Motor neuron (in vitro differentiated cells): ENCODE measurements at regions not wholly inside any gene's neighbourhood (a gene's known extent, or its start where the extent isn't known, plus 50 kb on each side); places are given as distances from the start of the nearest gene placed in this dataset.

ENCODE experiments used
- ATAC-seq, 8 experiments: fragments of 200-7000 bp; cut with Tn5 transposase; replicated peaks in 6 of 8; 2 replicates each; pipeline ENCODE4 v1.8.0; 2021; ENCODE audit warnings: mild to moderate bottlenecking in 8 of 8, moderate library complexity in 8 of 8
- H3K27ac ChIP-seq, 2 donors: fragments of 250-450 bp; sonication (Bioruptor Pico); 2 replicates each; pipeline ENCODE4 v1.9.0; 2021; ENCODE audit warnings: antibody characterized with exemption in 2 of 2, mild to moderate bottlenecking in 2 of 2, moderate library complexity in 1 of 2
- H3K4me1 ChIP-seq, 2 donors: fragments of 250-450 bp; sonication (Bioruptor Pico); replicated peaks in 1 of 2; 2 replicates each; pipeline ENCODE4 v1.6.1; 2021; ENCODE audit warnings: antibody characterized with exemption in 2 of 2, mild to moderate bottlenecking in 2 of 2, moderate library complexity in 1 of 2
- H3K4me3 ChIP-seq, 5 donors: fragments of 250-450 bp; sonication (Bioruptor Pico); 2 replicates each; pipeline ENCODE4 v1.9.0; 2021; ENCODE audit warnings: antibody characterized with exemption in 5 of 5, mild to moderate bottlenecking in 5 of 5, moderate library complexity in 4 of 5
- WGBS, 10 experiments: fragments of 450-650 bp; shearing (Covaris generic); methylation state at CpG; one replicate each; pipeline ENCODE4 v1.0.0; 2022; 5-methylcytosine and 5-hydroxymethylcytosine counted together
- in situ Hi-C, 9 experiments: fragments of 400-800 bp; cut with MboI; loops; one replicate each; pipeline ENCODE4 v1.15.0; 2021; ENCODE audit warnings: low sequenced_read_pairs in 9 of 9, low pct_unique_long_range_greater_than_20kb in 2 of 9; ENCODE audit not compliant: unreplicated experiment in 9 of 9

DNA sequence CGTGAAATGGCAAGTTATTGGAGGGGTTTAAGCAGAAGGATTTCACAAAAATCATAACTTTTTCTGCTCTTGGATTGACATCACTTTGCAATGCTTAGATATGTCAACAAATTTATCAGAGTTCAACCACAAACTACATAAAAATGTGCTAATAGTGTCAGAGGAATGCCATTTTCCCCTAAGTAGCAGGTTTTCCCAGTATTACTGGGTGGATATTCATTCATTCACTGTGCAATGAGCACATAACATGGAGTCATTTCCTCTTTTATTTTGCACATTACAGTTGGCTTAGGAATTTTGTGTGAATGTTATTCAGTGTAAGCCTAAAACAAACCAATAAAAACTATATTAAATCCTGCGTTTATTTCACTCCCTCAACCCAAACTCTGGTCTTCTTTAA lies 537.3 kb upstream of the MCTP2 start:
- Histone ChIP-seq H3K27ac (no peak overlapping the region), H3K4me3 (no peak overlapping the region), H3K4me1 (peaks cover 0 to 7% of the 10 kb centered on the region in 2 donors)
- ATAC-seq = peak in 3 of 8 experiments; percentile 85 to 89 (median 89)
- in situ Hi-C loops = no loop called here
- 0 to 100% (median 74%) methylated on average over 1 to 2 of the region's 2 CpGs for WGBS, 10 experiments

DNA sequence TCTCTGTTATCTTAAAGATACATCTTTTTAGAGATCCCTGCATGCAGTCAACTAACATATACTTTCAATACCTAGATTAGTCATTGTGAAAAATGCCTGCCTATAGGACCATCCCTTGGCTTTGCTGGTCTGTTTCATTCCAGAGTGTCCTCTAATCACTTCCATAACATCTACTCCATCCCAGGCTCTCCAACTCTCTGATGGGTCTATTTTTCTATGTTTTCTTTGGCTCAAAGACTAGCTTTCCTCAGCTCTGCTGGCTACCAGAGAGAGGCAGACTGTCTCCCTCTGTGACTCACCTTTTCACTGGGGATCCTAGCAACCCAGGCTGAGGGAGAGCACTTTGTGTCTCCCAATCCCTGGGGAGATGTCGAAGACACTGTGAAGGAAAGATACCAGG lies 547.7 kb upstream of the MCTP2 start:
- H3K4me3 ChIP-seq = no peak overlapping the region
- H3K4me1 ChIP-seq = no peaks in the 10 kb centered on the region
- WGBS, 10 experiments = 0 to 100% (median 56%) methylated on average over 1 of the region's 1 CpG; no CpG with 5 or more reads in 4 of the 10 experiments
- in situ Hi-C loops = no loop called here
- no peak overlapping the region for H3K27ac ChIP-seq
- no peak for ATAC-seq

DNA sequence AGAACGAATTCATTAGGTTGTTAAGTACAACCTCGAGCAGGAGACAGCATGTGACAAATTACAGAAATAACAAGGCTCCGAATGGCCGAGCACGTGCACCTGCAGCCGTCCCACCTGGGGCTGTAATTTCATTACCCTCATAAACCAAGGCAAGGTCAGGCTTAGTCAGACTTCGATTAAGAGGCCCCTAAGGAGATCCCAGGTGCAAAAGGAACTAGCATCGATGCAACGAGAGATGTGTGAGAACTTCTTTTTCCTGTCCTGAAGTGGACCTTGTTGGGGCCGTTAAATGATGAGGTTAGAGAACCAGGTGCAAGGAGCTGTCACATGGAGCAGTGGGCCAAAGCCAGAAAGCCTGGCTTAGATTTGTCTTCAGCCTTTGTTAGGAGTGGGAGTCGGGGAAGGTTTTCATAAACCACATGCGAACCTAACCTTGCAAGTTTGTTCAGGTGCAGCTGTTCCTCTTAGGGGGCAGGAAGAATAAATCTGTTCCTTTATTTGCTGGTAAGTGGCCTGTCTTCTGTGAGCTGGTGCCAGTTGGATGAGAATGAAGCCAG lies 559.9 kb upstream of the MCTP2 start:
- Histone ChIP-seq H3K4me1 (no peaks in the 10 kb centered on the region), H3K27ac (no peak overlapping the region), H3K4me3 (no peak overlapping the region)
- no peak for ATAC-seq
- 47 to 100% (median 76%) methylated on average over 1 to 12 of the region's 12 CpGs; no CpG with 5 or more reads in 2 of the 10 experiments for WGBS, 10 experiments
- in situ Hi-C loops = no loop called here

DNA sequence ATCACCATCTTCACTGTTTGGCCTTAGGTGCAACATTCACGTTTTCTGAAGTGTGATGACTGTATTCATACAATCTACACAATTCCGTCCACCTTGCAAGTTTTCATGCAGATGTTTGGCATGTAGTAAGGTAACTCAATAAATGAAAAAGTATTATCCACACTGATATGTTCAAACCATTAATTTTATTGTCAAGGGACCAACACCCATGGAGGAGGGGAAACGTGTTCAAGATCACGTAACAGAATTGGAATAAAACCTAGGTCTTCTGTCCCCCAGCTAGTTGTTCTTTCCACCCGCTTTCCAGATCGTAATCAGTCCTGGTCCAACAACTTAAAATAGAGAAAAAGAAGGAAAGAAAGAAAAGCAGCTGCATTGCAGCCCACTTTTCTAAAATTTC lies 560.4 kb upstream of the MCTP2 start:
- in situ Hi-C loops = no loop called here
- H3K27ac ChIP-seq = no peak overlapping the region
- H3K4me1 ChIP-seq = no peaks in the 10 kb centered on the region
- WGBS, 10 experiments = 60 to 100% (median 94%) methylated on average over 2 to 6 of the region's 6 CpGs
- ATAC-seq = no peak
- no peak overlapping the region for H3K4me3 ChIP-seq

DNA sequence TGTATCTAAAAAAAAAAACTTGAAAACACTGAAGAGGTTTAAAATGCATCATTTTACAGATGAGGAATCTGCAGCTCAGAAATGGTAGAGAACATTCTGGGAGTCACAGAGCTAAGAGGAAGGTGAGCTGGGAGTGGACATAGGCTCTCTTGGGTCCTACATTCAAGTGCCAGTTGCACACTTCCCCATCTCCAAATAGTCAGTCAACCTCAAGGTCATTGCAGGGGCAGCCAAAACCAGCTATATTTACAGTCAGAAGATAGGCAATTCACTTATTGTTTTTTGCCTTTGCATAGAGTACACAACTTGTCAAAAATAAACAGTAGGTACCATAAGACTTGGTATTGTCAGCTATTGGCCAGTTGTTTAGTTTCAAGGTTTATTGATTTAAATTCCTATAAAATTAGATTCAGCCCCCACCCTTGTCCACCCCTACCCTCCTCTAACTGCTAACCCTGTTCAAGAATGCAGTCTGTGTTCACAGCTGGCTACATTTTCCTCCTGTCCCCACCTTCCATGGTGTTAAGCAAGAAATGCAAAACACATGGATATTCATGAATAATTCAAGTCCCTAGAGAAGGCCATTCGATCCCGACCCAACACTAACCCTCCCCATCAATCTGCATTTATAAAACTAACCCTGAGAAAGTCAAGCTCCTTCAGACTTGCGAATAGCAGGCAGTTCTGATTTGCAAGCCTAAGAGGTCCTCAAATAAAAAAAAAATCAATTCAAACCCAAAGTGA lies 567.0 kb upstream of the MCTP2 start:
- peak; percentile 43 to 96 (median 88) for ATAC-seq
- 0 to 20% (median 7%) methylated on average over 1 to 3 of the region's 3 CpGs; no CpG with 5 or more reads in 4 of the 10 experiments for WGBS, 10 experiments
- in situ Hi-C loops = no loop called here
- no peak overlapping the region for H3K4me3 ChIP-seq
- peaks cover 30 to 41% of the 10 kb centered on the region in 2 donors for H3K4me1 ChIP-seq
- H3K27ac ChIP-seq = no peak overlapping the region

DNA sequence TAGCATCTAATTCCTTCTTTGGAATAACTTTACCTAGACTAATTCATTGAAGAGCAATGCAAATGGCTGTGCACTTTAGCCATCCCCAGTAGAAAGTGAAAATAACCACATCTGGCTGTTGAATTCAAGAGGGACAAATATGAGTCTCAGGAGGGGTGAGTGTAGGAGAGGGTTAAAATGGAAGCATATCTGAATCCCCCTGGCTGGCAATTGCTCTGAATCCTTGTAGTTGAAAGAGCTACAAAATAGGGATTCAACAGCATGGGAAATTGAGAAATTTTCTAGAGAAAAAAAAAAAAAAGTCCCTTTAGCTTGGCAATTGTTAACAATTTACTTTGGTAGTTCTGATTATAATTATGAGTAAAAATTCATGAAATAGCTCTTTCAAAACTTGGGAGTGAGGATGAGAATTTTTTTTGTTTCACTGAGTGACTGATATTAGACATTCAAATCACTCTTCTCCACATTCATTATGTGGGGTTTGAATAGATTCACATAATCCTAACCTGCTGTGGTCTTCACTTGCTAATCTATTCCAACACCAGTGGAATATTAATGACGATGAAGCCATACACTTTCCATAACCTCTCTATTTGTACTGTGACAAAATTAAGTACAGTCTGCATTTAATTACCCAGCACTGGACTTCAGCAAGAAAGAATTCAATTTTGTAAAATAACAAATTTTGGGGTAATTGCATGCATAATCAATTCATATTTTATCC lies 569.0 kb upstream of the MCTP2 start:
- in situ Hi-C loops = no loop called here
- Histone ChIP-seq H3K4me3 (no peak overlapping the region), H3K27ac (no peak overlapping the region), H3K4me1 (peaks cover 30 to 48% of the 10 kb centered on the region in 2 donors)
- 0 to 100% (median 55%) methylated on average over 1 of the region's 1 CpG; no CpG with 5 or more reads in 1 of the 10 experiments for WGBS, 10 experiments
- ATAC-seq = peak in 3 of 8 experiments; percentile 16 to 46 (median 22)

DNA sequence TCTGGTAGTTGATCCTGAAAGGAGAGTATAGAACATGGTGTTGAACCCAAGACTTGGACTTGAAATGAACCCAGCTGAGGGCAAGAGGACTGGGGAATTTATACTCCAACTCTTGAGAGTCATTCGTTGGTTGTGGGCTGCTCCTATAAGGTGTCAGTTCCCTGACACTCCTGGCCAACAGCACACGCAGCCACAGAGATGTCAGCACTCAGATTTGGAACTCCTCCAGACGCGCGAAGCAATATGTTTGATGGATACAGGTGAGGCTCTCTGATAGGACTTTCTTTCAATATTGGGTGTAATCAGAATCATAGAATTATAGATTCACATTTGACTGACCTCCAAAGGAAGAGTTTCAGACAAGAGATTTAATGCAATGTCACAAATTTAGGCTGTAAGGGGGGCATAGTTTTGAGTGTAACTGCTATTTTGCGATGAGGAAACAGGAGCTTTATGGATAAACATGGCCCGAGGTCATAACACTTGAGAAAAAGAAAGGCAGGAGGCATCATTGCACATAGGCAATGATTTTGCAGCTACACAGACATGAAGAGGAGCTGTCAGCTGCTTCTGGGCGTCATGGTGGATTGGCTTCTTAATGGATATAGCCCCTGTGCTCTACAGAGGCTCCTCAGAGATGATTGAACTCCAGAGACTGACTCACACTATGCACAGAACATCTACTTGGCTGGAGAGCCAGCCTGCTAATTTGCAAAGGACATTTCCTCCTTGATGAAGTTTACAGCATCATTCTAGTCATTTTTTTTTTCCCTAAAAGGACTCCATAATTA lies 569.2 kb upstream of the RGMA start:
- WGBS, 10 experiments = 32 to 98% (median 73%) methylated on average over 2 to 7 of the region's 8 CpGs; no CpG with 5 or more reads in 2 of the 10 experiments
- in situ Hi-C loops = no loop called here
- Histone ChIP-seq H3K27ac (no peak overlapping the region), H3K4me1 (peaks cover 15 to 25% of the 10 kb centered on the region in 2 donors), H3K4me3 (no peak overlapping the region)
- ATAC-seq = peak in 7 of 8 experiments; percentile 49 to 77 (median 56)

DNA sequence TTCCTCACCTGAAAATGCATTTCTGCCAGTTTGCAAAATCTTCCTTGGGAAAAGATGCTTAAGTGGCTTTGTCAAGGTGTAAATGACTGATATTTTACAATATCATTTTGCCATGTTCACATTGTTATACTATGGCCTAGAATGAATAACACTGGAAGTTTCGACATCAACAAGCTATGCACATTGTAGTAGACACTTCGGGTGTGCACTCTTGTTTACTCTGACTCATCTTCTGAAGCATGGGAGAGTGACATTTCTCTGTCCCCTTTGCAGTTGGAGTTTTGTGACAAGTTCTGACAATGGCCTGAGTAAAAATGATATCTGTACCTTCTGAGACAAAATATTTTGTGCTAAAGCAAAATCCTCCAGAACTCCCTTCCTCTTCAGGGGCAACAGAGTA lies 567.0 kb upstream of the RGMA start:
- in situ Hi-C loops = no loop called here
- peaks cover 0 to 9% of the 10 kb centered on the region in 2 donors for H3K4me1 ChIP-seq
- WGBS, 10 experiments = 0 to 100% (median 91%) methylated on average over 1 to 2 of the region's 2 CpGs; no CpG with 5 or more reads in 2 of the 10 experiments

DNA sequence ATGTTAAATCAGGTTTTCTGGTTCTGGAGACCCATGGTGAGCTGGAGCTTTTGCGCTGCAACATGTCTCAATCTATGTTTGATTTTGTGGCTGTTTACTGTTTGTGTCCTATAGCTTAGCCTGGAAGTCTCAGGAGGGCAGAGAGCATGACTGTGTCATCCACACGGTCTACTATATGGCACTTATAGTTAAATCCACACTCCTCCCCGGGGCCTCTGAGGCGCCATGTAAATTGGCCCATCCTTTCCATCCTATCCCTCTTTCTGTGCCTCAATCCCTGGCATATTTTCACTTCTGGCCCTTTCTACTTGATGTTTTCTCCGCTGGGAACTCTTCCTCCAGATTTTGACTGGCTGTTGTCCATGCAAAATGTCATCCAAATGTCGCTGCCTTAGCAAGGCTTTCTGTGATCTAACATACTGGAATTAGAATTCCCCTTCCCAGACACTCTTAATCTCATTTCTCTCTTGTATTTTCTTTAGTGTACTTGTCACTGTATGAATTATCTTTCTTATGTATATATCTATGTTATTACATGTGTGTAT lies 560.8 kb upstream of the RGMA start:
- peaks cover 0 to 9% of the 10 kb centered on the region in 2 donors for H3K4me1 ChIP-seq
- no peak overlapping the region for H3K27ac ChIP-seq
- no peak overlapping the region for H3K4me3 ChIP-seq
- in situ Hi-C loops = no loop called here
- ATAC-seq = no peak
- 23 to 100% (median 92%) methylated on average over 1 to 5 of the region's 6 CpGs for WGBS, 10 experiments

More for the DNA sequence above, 567.0 kb upstream of the RGMA start:
- no peak overlapping the region for H3K27ac ChIP-seq
- ATAC-seq = peak in 2 of 8 experiments; percentile 60 to 65
- no peak overlapping the region for H3K4me3 ChIP-seq

DNA sequence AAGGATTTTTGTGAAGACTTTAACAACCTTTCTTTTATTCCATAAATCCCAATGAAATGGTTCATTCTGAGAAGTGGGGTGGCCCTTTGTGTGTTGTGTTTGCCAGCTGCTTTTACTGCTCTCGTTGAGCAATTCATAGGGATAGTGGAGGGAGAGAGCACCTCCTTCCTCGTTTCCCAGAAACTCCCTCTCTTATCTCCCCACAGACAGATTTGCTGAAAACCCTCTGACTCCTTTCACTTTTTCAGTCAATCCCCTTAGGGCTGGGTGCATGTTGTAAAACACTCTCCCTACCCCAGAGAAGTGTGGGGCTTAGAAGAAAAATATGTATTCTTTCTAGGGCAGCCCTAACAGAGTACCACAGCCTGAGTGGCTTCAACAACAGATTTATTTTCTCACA lies 557.2 kb upstream of the RGMA start:
- in situ Hi-C loops = no loop called here
- Histone ChIP-seq H3K4me1 (peaks cover 0 to 9% of the 10 kb centered on the region in 2 donors), H3K4me3 (no peak overlapping the region), H3K27ac (no peak overlapping the region)
- no peak for ATAC-seq
- 0 to 83% (median 53%) methylated on average over 1 to 2 of the region's 2 CpGs; no CpG with 5 or more reads in 2 of the 10 experiments for WGBS, 10 experiments

DNA sequence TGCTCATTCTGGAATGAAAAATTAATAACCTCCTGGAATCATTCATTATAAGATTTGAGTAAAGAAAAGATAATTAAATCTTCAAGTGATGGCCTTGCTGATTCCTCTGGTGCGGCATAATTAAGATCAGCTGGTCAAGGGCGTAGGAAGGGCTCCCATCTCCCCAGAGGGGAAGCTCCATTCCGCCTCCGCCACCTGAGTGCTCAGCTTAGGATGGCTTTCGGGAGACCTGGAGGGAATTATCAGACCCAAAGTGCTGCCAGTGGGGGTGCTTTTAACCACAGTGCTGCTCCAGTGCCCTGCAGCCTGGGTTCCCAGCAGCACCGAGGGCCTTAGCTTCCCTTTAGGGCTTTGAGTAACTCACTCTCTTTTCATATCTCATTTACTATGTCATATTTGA lies 556.6 kb upstream of the RGMA start:
- Histone ChIP-seq H3K4me1 (peaks cover 0 to 9% of the 10 kb centered on the region in 2 donors), H3K4me3 (no peak overlapping the region), H3K27ac (no peak overlapping the region)
- in situ Hi-C loops = no loop called here
- ATAC-seq = no peak
- 40 to 100% (median 86%) methylated on average over 1 to 6 of the region's 6 CpGs; no CpG with 5 or more reads in 2 of the 10 experiments for WGBS, 10 experiments

DNA sequence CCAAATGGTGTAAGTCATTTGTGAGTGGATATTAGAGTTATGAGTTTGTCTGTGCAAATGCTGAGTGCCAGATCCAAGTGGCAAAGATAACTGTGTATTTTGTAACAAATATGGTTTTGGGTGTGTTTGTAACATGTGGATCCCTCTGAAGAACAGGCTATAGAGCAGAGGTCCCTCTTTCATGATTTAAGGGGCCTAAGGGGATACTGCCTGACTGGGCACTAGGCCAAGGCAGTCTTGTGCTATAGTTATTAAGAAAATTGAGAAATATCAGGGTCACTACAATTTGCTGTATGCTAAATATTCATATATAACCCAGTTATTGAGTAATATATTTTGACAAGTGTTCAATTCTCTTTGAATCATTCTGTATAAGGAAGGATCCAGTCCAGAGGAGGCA lies 555.6 kb upstream of the RGMA start:
- Histone ChIP-seq H3K27ac (no peak overlapping the region), H3K4me1 (peaks cover 0 to 9% of the 10 kb centered on the region in 2 donors), H3K4me3 (no peak overlapping the region)
- in situ Hi-C loops = no loop called here
- no peak for ATAC-seq
